Esophagus mucosa (tissue), 1 donor: ENCODE measurements at regions not wholly inside any gene's neighbourhood (a gene's known extent, or its start where the extent isn't known, plus 50 kb on each side); places are given as distances from the start of the nearest gene placed in this dataset.

ENCODE experiments used
- ATAC-seq: fragments of 200-7000 bp; cut with Tn5 transposase; one replicate; pipeline ENCODE4 v1.9.1; 2020
- donor health status: DM: yes; HTN: yes; CAD: no.

DNA sequence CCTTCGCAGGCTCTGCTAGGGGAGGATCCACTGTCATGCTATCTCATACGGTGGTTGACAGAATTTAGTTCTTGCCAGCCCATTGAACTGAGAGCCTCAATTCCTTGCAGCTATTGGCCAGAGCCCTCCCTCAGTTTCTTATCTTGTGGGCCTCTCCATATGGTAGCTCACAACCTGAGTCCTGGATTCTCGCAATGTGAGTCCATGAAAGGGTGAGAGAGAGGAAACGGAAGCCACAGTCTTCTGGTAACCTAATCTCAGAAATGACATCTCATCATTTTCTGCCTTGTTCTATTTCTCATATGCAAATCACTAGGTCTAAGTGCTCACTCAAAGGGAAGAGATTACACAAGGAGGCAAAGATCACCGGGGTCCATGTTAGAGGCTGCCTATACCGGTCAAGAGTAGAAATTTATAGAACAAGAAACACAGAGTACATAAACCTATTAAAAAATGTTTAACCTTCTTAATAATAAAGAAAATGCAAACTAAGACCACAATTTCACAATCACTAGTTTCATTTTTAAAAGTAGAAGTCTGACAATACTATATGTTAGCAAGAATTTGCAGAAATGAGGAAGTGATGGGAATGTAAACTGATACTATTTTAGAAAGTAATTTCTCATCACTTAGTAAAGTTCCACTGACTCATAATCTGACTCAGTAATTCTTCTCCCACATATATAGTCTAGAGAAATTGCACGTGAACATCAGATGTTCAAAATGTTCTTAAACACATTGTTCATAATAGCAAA lies 378.4 kb upstream of the AGTR1 start:
- peak; percentile 11 for ATAC-seq

DNA sequence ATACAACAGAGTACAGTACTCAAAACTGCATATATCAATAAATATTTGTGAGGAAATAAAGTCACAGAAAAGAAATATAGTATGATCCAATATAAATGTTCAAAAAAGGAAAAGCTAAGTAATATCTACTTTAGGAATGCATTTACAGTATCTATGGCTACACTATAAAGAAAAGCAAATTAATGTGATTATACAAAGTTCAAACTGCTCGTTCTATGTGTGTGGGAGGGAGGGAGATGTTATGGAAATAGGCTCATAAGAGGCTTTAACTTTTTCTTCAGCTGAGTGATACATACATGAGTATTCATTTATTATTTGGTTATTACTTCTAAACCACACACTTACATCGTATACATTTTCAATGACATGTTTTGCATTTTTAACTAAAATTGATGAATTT lies 377.7 kb upstream of the AGTR1 start:
- ATAC-seq = no peak

- ATAC-seq = no peak
Measured at GRCh38 chr3:148329481-148330235, 368.0 kb upstream of the AGTR1 start.

DNA sequence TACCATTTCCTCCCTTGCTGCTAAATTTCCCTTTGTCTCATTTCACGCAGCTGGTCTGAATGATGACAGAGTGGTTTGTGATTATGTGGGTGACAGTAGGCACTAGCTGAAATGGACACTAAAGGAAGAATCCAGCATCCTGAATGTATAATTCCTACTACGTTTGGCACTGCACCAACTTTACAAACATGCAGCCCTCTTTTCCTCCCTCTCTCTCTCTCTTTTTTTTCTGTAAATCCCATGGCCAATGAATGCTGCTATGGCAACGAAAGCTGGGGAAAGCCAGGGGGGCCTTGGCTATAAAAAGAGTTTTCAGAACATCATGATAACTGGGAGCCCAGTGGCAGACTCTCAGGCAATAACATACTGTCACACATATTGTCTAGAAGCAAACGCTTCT lies 367.2 kb upstream of the AGTR1 start:
- no peak for ATAC-seq

DNA sequence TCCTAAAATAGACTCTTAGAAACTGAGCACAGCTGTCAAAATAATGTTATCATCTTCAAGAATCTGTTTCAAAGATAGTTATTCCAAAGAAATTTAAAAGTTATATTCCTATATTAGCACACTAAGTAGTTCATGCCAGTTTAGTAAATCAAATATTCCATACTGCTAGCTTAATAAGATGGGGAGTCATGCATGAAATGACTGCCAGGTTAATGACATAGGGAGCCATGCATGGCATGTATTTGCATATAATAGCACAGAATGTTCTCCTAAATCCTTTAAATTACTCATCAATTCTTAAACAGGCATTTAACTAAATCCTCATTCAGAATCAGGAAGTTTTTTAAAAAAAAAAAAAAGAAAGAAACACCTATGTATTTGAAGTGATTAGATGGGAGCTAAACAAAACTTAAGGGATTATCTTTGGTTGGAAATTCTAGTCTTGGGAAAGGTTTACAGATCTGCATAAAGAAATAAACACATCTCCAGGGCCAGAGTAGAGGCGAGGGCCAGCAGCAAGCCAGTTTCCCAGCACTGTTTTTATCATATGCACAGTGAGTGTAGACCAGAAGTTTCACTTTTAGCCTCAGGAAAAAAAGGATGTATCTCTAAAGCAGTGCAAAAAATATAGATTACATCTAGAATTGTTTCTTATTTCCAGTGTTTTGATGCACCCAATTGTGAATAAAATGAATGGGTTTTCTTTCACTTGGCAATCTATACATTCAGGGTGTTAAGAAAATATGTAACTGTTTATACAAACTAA lies 366.4 kb upstream of the AGTR1 start:
- ATAC-seq = no peak

- ATAC-seq = no peak
Measured at GRCh38 chr3:148332509-148332908, 365.2 kb upstream of the AGTR1 start.

- no peak for ATAC-seq
Measured at GRCh38 chr3:148333091-148333490, 364.6 kb upstream of the AGTR1 start.

DNA sequence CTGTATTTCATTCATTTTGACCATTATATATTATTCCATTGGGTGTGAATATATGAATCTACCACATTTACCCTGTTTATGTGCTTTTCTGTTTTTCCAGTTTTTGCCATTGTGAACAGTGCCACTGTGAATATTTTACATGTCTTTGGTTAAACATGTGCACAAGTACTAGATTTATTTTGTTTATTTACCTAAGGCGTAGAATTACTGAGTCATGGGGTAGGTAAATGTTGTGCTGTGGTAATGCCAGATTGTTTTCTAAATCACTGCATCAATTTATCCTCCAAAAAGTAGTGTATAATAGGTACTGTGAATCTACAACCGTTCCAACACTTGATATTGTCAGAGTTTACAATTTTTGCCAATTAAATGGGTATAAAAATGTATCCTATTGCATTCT lies 362.1 kb upstream of the AGTR1 start:
- no peak for ATAC-seq

DNA sequence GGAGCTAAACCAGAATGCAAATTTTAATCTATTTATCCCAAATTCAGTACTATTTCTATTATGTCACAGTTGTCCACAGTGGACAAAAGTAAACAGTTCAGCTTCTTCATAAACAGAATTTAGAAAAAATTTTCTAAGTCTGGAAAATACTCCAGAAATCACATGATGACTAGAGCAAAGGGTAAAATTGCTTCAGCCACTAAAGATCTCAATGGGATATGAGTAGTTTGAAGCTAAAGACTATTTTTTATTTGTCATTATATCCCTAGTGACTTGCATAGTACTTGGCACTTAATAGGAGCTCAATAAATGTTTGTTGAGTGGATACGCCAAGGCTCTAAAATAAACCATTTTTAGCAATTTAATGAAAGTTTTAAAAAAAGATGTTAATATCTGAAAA lies 354.3 kb upstream of the AGTR1 start:
- no peak for ATAC-seq

GRCh38 chr3:148344521-148344920 lies 353.2 kb upstream of the AGTR1 start:
- ATAC-seq = no peak

DNA sequence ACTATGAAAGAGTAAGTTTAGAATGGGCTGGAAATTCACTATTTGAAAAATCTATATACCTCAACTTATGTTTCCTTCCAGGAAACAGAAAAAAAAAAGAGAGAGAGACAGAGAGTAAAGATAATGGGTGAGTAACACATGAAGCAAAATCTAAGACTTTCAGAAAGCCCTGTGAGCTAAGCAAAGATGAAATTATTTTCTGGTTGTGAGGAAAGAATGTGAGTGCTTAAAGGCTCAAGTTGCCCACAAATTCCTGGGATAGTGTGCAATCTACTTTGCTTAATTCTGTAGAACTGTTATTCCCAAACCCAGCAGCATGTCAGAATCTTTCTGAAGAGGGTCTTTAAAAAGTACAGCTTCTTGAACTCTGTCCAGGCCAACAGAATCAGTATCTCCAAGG lies 337.7 kb upstream of the AGTR1 start:
- no peak for ATAC-seq

DNA sequence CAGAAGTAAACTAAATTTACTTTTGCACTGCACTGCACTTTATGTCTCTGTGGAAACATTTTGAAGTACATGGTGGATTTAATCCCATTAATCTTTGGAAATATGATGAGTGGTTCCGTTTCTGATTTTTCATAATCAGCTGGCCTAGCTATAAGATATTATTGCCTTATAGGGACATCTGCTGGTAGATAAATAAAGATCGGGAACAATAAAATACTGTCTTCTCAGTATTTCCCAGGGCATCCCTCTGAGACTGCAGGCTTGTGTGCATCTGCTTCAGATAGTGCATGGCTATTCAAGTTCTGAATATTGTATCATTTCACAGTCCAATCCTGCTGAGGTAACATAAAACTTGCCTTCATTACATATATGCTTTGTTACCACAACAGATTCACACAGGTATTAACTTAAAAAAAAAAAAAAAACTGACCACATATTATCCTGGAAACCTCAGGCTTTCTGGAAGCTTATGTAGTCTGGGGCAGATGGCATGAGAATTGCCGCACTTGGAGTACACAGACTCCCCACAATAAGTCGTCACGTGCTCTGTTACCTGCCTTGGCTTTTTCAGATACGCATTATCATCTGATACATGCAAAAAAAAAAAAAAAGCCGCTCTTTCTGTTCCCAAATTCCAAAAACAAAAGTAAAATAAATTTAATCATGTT lies 330.8 kb upstream of the AGTR1 start:
- ATAC-seq = no peak

- no peak for ATAC-seq
Measured at GRCh38 chr3:148367756-148368155, 329.9 kb upstream of the AGTR1 start.

- ATAC-seq = no peak
Measured at GRCh38 chr3:148369381-148369780, 328.3 kb upstream of the AGTR1 start.

DNA sequence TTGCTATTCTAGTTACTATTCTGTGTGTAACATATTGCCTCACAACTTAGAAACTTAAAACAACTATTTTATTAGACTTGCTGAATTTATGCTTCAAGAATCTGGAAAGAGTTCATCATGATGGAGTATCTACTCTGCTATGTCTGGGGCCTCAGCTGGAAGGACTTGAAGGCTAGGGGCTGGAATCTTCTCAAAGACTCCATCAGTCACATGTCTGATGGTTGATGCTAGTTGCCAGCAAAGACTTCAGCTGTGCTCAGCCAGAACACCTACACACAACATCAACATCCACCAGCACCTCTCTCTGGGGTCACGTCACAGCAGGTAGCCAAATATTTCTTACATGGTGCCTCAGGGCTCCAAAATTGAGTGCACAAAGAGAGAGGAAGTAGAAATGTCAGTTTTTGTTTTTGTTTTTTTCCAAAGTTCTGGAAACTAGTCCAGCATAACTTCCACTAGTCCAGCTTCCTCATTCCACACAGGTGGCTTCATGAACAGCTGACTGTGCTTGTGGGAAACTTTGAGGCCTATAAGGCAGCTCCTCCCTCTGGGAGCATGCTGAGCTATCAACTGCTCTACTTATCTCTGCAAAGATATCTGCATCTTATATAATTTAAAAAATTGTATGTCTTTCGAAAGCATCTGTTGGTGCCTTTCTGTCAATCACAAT lies 325.4 kb upstream of the AGTR1 start:
- ATAC-seq = no peak

DNA sequence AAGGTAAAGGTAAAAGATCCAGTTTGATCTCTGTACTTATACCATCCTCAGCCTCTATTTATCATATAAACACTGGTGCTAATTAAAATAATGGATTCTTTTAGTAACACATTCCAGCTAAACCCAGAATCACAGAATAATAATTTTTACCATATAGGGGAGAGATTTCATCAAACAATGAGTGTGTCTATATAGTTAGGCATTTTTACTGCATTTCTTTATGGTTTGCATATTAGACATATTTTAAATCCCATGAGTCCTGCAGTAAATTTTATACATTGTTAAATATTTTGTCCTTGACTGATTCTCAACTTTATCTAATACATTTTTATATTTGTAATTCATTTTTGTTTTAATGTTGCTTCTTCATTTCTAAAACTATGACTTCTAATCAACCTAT lies 323.7 kb upstream of the AGTR1 start:
- ATAC-seq = no peak

DNA sequence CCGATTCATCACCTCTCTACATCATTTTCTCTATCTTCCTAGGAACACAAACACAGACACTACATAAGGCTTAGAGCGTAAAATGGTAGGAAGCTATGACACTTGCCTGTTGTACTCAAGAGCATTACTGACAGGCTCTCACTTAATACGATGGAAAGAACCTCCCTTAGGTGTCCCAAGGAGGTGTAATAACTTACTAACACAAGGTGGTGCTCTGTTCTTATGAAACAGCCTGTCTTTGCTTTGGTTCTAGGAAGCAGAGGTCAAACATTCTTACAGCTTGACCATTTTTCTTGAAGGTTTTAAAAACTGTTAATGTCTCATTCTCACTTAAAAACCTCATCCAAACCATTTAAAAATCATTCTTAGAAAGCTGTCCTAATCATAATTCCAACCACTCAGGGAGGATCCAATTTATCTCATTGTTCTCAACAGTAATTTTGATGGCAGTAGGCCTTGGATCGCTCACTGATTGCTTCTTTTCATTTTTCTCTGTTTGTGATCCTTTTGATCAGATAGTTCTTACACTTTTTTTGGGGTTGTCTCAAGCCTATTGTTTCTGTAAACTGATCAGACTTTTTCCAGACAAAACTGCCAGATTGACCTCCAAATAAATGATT lies 317.8 kb upstream of the AGTR1 start:
- peak; percentile 26 for ATAC-seq

DNA sequence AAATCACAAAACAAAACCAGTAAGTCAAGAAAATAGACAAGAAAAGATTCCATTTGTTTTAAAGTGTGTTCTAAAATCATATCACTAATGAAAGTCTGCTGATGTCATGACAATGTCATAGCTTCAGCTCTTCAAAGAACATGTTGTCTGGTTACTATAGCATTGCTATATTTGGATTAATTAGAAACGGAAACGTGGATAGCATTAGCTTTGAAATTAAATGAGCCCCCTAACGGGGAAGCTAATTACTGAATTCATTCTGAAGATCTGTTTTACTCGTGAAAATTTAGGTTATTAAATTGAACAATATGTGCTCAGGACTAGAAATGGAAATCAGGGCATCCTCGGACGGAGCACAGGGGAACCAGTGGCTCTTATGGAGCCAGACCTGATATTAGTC lies 316.7 kb upstream of the AGTR1 start:
- no peak for ATAC-seq

DNA sequence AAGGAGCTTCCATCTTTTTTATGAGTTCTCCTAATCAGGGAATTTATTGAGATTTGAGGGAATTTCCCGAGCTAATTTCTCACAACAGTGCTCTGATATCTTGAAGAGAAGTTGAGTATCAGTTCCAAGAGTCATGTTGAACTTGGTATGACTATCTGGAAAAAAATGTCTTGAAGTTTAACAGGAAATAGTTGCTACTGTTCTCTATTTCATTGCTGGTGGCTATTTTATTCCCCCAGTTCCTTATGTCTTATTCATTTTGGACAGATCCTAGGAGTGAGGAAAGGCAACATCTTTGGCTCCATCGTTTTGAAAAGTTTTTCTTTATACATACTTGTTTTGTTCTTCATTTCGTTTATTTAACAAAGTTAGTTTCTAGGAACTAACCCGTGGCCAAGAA lies 307.8 kb upstream of the AGTR1 start:
- no peak for ATAC-seq

DNA sequence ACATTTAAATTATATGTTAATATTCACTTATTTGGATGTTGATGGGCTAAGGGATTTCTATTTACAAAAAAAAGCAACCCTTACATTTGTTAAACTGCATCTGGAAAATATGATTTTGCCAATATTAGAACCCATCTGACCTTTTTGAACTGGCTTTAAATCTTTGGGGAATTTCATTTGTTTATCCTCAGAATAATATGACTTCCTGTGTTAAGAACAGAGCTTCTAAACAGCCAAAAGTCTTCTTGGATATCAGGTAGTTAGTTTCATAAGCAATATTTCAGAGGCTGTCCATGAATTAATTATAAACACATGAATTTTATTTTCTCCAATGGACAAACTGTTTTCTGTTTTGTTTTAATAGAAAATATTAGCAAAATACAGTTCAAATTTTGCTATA lies 301.9 kb upstream of the AGTR1 start:
- ATAC-seq = no peak

GRCh38 chr3:148400754-148401153 lies 296.9 kb upstream of the AGTR1 start:
- no peak for ATAC-seq

DNA sequence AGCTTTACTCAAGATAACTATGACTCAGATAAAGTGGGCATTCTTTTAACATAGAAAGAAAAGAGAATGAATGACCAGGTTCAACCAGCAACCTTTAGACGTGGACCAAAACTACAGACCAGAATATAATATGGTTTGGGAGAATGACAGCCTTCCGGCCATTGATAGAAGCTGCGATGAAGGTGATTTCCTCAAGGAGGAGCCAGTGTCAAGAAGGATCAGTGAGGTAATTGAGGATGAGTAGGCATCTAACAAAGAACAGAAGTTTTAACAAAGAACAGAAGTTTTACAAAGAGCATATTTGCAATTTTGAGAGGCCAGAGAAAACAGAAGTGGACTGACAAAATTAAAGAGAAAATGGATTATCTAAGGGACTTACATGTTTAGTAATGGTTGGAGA lies 289.0 kb upstream of the AGTR1 start:
- no peak for ATAC-seq
